CD1c-positive myeloid dendritic cell (primary cell): ENCODE measurements at regions not wholly inside any gene's neighbourhood (a gene's known extent, or its start where the extent isn't known, plus 50 kb on each side); places are given as distances from the start of the nearest gene placed in this dataset.

ENCODE experiments used
- DNase-seq: peaks from one replicate; pipeline ENCODE4 v3.0.0-alpha.2; 2016; ENCODE audit errors: extremely low spot score

GRCh38 chr18:7349181-7349837 lies 118.4 kb downstream of the LRRC30 start:
- no peak for DNase-seq

- no peak for DNase-seq
Observed at GRCh38 chr18:7358989-7359726, 128.3 kb downstream of the LRRC30 start.

GRCh38 chr18:7360606-7361170 lies 129.8 kb downstream of the LRRC30 start:
- DNase-seq = no peak

GRCh38 chr18:7363338-7363737 lies 132.4 kb downstream of the LRRC30 start:
- no peak for DNase-seq

DNA sequence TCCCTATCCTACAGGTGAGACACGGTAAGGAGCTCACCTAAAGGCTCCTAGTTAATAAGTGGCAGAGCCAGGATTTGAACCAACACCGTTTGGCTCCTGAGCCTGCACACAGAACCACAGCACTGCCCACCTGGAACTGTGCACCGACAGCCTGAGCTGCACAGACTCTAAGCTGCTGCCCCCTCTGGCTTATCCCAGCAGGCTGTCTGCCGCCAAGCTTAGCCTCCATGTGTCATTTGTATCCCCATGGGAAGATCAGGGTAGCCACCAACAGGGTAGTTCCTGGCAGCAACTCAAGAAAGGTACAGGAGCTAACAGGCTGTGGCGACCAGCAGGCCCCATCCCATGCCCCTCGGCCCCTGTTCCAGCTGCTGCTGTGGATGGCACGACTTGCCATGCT lies 135.7 kb downstream of the LRRC30 start:
- DNase-seq = no peak

GRCh38 chr18:7367336-7367735 lies 136.4 kb downstream of the LRRC30 start:
- no peak for DNase-seq

GRCh38 chr18:7369006-7369405 lies 138.1 kb downstream of the LRRC30 start:
- no peak for DNase-seq

- no peak for DNase-seq
Observed at GRCh38 chr18:7370375-7370774, 139.5 kb downstream of the LRRC30 start.

GRCh38 chr18:7370802-7371201 lies 139.9 kb downstream of the LRRC30 start:
- no peak for DNase-seq

- DNase-seq = no peak
Observed at GRCh38 chr18:7373441-7373840, 142.6 kb downstream of the LRRC30 start.

GRCh38 chr18:7381307-7381706 lies 150.4 kb downstream of the LRRC30 start:
- no peak for DNase-seq

GRCh38 chr18:7382328-7383001 lies 151.6 kb downstream of the LRRC30 start:
- DNase-seq = no peak

GRCh38 chr18:7383002-7383980 lies 152.4 kb downstream of the LRRC30 start:
- no peak for DNase-seq

DNA sequence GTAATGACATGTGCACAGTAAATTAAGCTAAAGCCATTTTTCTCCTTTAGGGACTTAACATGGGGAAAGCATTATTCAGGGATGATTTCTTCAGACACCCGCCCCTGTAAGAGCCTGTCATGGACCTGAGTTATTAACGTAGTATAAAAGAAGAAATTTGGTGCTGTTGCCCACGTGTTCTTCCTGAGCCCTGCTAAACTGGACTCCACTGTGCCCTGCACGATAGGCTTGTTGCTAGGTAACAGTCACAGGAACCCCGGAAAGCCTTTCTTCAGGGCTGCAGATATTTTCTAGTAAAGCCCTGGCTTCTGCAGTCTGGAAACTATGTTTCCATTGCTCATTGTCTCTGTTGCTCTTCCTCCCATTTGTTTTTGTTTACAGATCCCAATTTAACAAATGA lies 157.9 kb downstream of the LRRC30 start:
- DNase-seq = no peak

DNA sequence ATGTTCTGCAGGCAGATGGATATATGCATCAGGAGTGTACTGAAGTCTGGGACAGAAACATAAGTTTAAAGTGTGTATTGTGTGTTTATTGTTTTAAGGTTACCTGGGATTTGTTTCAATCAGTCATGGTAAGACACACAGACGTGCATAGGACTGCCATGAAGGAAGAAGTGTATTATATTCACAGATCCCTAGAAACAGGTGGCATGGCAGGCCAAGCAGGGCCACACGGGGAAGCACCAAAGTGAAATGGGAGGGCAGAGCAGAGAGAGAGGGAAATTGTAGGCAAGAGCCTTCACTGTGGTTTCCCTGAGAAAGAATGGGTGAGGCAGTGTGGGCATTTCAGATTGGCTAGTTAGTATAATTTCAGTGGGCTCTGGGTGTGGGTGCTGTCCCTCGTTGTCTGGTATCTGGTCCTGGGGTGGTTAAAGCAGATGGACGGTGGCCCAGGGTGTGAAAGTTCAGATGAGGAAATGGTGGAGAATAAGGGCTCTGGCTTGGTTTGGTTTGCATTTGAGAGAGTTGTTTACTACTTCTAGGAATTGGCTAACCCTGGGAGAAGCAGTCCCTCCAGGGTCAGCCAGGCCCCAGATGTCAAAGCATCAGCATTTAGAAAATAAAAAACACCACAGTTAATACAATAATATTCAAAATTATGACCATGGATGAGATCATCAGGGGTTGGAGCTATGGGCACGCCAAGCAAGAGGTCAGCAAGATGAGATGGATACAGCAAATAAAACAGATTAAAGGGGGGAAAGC lies 160.0 kb downstream of the LRRC30 start:
- DNase-seq = no peak

DNA sequence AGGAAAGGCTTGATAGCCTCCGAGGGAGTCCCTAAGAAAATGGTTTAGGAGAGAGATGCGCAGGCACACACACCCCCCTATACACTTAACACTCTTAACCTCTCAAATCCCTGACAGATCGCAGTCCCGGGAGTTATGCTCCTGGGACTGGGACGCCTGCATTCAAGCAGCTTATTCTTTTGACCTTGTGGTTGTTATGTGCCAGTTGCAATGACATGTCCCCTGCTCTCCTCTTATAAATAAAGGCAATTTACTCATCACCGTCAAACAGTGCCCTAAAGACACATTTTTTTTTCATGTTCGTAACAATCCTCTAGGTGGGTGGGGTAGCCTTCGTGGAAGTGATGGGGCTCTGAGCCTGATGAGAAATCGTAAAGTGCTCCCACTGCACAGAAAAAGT lies 162.2 kb downstream of the LRRC30 start:
- no peak for DNase-seq

GRCh38 chr18:7394050-7394659 lies 163.3 kb downstream of the LRRC30 start:
- no peak for DNase-seq

- DNase-seq = no peak
Observed at GRCh38 chr18:7395566-7395965, 164.7 kb downstream of the LRRC30 start.

- no peak for DNase-seq
Observed at GRCh38 chr18:7413906-7414305, 153.2 kb upstream of the PTPRM start.

DNA sequence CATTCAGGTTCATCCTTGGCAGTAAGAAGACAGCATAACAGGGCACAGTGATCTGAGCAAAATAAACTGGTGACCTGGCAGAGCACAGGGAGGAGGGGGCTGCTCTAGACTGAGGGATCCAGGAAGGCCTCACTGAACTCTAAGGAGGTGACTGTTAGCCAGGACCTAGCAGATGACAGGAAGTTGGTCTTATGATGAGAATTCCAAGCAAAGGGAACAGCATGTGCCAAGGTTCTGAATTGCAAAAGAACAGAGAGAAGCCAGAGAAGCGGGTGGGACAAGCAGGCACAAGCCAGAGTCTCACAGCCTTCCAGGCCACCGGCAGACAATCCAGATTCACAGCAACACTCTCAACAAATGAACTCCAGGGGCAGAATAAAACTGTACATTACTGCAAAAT lies 152.7 kb upstream of the PTPRM start:
- no peak for DNase-seq
